Liver (tissue), 7 donors: ENCODE measurements at regions not wholly inside any gene's neighbourhood (a gene's known extent, or its start where the extent isn't known, plus 50 kb on each side); places are given as distances from the start of the nearest gene placed in this dataset.

Experiments used
- DNase-seq: peaks from one replicate; pipeline ENCODE4 v3.0.0-alpha.2; 2017; ENCODE audit warnings: low spot score
- H3K27ac ChIP-seq, 2 donors: one replicate each; pipeline ENCODE4 v1.7.0; 2013; ENCODE audit warnings: inconsistent platforms in 2 of 2, low read length in 2 of 2, control low read depth in 1 of 2, low read depth in 1 of 2, mild to moderate bottlenecking in 1 of 2
- H3K27me3 ChIP-seq, 4 donors: one replicate each; pipeline versions ENCODE4 v1.6.1 to v1.7.0; 2013; ENCODE audit warnings: low read length in 3 of 4, inconsistent platforms in 1 of 4, mild to moderate bottlenecking in 1 of 4, moderate library complexity in 1 of 4; ENCODE audit not compliant: control insufficient read depth in 4 of 4, insufficient read depth in 4 of 4
- H3K36me3 ChIP-seq, 4 donors: one replicate each; pipeline versions ENCODE4 v1.6.1 to v1.7.0; 2013; ENCODE audit warnings: low read length in 3 of 4, mild to moderate bottlenecking in 3 of 4, low read depth in 1 of 4, moderate library complexity in 1 of 4; ENCODE audit not compliant: control insufficient read depth in 4 of 4, insufficient read depth in 3 of 4
- H3K4me1 ChIP-seq, 4 donors: one replicate each; pipeline versions ENCODE4 v1.6.1 to v1.7.0; 2013; ENCODE audit warnings: low read length in 3 of 4, mild to moderate bottlenecking in 3 of 4, moderate library complexity in 1 of 4; ENCODE audit not compliant: control insufficient read depth in 4 of 4, insufficient read depth in 4 of 4
- H3K4me3 ChIP-seq, 3 donors: one replicate each; pipeline versions ENCODE4 v1.6.1 to v1.7.0; 2013; ENCODE audit warnings: low read length in 3 of 3, control low read depth in 1 of 3, low read depth in 1 of 3, mild to moderate bottlenecking in 1 of 3
- H3K9ac ChIP-seq, 2 donors: one replicate each; pipeline ENCODE4 v1.7.0; 2013; ENCODE audit warnings: low read length in 2 of 2, mild to moderate bottlenecking in 2 of 2, moderate library complexity in 2 of 2, control low read depth in 1 of 2, low read depth in 1 of 2
- H3K9me3 ChIP-seq, 4 donors: one replicate each; pipeline versions ENCODE4 v1.6.1 to v1.7.0; 2013; ENCODE audit warnings: low read length in 3 of 4; ENCODE audit not compliant: control insufficient read depth in 4 of 4
- EGR1 ChIP-seq, 2 donors: IDR thresholded peaks; 2 replicates each; pipeline ENCODE4 v1.6.1; 2016 to 2018; ENCODE audit warnings: antibody characterized with exemption in 2 of 2, low read depth in 2 of 2
- FOXA2 ChIP-seq: IDR thresholded peaks from 2 replicates; pipeline ENCODE4 v1.6.1; 2016; ENCODE audit warnings: antibody characterized with exemption
- HNF4A ChIP-seq, 2 donors: conservative IDR thresholded peaks; 2 replicates each; pipeline ENCODE4 v1.6.1; 2016; ENCODE audit warnings: antibody characterized with exemption in 2 of 2, mild to moderate bottlenecking in 2 of 2
- JUND ChIP-seq, 2 donors: IDR thresholded peaks; 2 replicates each; pipeline ENCODE4 v1.6.1; 2016; ENCODE audit warnings: antibody characterized with exemption in 2 of 2
- NR2F2 ChIP-seq: IDR thresholded peaks from 2 replicates; pipeline ENCODE4 v1.6.1; 2016; ENCODE audit warnings: antibody characterized with exemption
- REST ChIP-seq: IDR thresholded peaks from 2 replicates; pipeline ENCODE4 v1.6.1; 2016; ENCODE audit warnings: antibody characterized with exemption, mild to moderate bottlenecking
- RXRA ChIP-seq, 2 donors: IDR thresholded peaks; 2 replicates each; pipeline ENCODE4 v1.6.1; 2017 to 2018; ENCODE audit warnings: antibody characterized with exemption in 2 of 2, mild to moderate bottlenecking in 1 of 2
- TAF1 ChIP-seq: conservative IDR thresholded peaks from 2 replicates; pipeline ENCODE4 v1.6.1; 2016; ENCODE audit warnings: antibody characterized with exemption, mild to moderate bottlenecking
- YY1 ChIP-seq: IDR thresholded peaks from 2 replicates; pipeline ENCODE4 v1.6.1; 2016; ENCODE audit warnings: antibody characterized with exemption, mild to moderate bottlenecking
- WGBS: extraction: QIAGEN DNeasy Blood & Tissue Kit; methylation state at CpG from one replicate; pipeline ENCODE4 v1.1.7; 2013; 5-methylcytosine and 5-hydroxymethylcytosine counted together
- TF ChIP-seq, protein P1 (sequence below): IDR thresholded peaks from 2 replicates; pipeline ENCODE4 v1.6.1; 2016; ENCODE audit warnings: antibody characterized with exemption
- TF ChIP-seq, protein P2 (sequence below): IDR thresholded peaks from 2 replicates; pipeline ENCODE4 v1.6.1; 2016; ENCODE audit warnings: antibody characterized with exemption
- TF ChIP-seq, protein P3 (sequence below): IDR thresholded peaks from 2 replicates; pipeline ENCODE4 v1.6.1; 2016; ENCODE audit warnings: antibody characterized with exemption
- donor health status: healthy.
- donor health status: healthy.
- donor health status: healthy.
- donor health status: healthy.

DNA sequence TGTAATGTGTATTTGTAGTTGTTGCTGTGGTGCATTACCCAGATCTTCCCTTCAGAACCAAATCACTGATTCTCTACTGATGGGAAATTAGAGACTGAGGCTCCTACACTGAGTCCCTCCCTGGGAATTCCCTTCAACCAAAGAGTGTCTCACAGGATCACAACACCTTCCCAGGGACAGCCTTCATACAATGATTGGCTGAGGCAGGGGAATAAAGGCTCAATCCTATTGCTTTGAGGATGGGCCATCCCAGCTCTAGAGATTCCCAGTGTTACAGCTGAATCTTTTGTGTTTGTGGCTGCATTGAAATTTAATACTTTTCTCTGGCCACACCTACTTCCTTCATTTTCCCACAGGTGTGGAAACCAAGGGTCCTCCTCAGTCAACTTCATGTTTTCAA, 96.4 kb upstream of the ELL2 start:
- peaks cover 0 to 6% (median 1%) of the 10 kb centered on the region in 4 donors for H3K4me1 ChIP-seq
- no peak overlapping the region for H3K4me3 ChIP-seq
- no peaks in the 10 kb centered on the region for H3K9me3 ChIP-seq
- no peak overlapping the region for H3K9ac ChIP-seq
- H3K27ac ChIP-seq, result no peak overlapping the region
- H3K27me3 ChIP-seq, result no peaks in the 10 kb centered on the region
- TF ChIP-seq REST, result no peak
- TF ChIP-seq, protein P1, sequence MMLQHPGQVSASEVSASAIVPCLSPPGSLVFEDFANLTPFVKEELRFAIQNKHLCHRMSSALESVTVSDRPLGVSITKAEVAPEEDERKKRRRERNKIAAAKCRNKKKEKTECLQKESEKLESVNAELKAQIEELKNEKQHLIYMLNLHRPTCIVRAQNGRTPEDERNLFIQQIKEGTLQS, result no peak
- TF ChIP-seq YY1, result no peak
- TF ChIP-seq FOXA2, result no peak
- TF ChIP-seq RXRA (IDR thresholded peaks at IDR 0.05), result no peak
- TF ChIP-seq HNF4A (conservative IDR thresholded peaks at IDR 0.05), result no peak
- no peak for TF ChIP-seq TAF1
- TF ChIP-seq, protein P2, sequence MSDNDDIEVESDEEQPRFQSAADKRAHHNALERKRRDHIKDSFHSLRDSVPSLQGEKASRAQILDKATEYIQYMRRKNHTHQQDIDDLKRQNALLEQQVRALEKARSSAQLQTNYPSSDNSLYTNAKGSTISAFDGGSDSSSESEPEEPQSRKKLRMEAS, result no peak
- TF ChIP-seq EGR1 (IDR thresholded peaks at IDR 0.05; ENCODE audit: low read depth in 2 of 2), result no peak
- no peak for TF ChIP-seq JUND (IDR thresholded peaks at IDR 0.05)
- TF ChIP-seq, protein P3, sequence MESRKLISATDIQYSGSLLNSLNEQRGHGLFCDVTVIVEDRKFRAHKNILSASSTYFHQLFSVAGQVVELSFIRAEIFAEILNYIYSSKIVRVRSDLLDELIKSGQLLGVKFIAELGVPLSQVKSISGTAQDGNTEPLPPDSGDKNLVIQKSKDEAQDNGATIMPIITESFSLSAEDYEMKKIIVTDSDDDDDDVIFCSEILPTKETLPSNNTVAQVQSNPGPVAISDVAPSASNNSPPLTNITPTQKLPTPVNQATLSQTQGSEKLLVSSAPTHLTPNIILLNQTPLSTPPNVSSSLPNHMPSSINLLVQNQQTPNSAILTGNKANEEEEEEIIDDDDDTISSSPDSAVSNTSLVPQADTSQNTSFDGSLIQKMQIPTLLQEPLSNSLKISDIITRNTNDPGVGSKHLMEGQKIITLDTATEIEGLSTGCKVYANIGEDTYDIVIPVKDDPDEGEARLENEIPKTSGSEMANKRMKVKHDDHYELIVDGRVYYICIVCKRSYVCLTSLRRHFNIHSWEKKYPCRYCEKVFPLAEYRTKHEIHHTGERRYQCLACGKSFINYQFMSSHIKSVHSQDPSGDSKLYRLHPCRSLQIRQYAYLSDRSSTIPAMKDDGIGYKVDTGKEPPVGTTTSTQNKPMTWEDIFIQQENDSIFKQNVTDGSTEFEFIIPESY, result no peak
- no peaks in the 10 kb centered on the region for H3K36me3 ChIP-seq
- no peak for DNase-seq

DNA sequence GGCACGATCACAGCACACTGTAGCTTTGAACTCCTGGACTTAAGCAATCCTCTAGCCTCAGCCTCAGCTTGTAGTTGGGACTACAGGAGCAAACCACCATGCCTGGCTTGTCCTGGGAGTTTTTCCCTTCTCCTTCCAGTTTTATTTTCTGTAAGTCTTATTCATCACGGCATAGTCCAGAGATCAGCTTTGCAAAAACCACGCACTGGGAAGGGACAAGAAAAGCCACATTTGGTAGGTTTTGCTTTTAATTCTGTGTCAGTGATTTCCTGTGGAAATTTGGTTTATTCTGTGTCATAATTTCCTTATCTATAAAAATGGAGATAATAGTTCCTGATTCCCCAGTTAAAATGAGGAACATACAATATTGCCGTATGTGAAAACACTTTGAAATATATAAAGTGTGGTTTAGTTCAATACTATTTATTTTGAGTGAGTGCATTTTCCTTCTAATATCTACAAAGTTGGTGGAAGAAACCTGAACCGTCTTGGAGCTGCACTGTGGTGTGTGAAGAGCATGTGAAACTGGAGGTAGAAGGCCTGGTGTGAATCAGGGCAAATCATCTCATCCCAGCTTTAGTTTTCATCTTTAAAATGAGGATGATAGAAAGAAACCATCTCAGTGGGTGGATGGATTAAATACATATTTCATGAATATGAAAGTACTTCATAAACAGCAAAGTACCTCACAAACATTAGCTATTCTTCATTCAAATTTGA, 92.8 kb upstream of the ELL2 start:
- Histone ChIP-seq H3K9ac (no peak overlapping the region), H3K4me1 (peaks cover 3 to 29% (median 11%) of the 10 kb centered on the region in 4 donors), H3K27me3 (no peaks in the 10 kb centered on the region), H3K9me3 (no peaks in the 10 kb centered on the region), H3K27ac (peak overlapping the region; percentile 8 to 16), H3K4me3 (no peak overlapping the region), H3K36me3 (no peaks in the 10 kb centered on the region)
- 68% methylated on average over 5 of the region's 5 CpGs for WGBS
- DNase-seq, result no peak
- no peak for TF ChIP-seq REST
- TF ChIP-seq FOXA2, result no peak
- TF ChIP-seq NR2F2, result no peak
- no peak for TF ChIP-seq JUND (IDR thresholded peaks at IDR 0.05)
- TF ChIP-seq HNF4A (conservative IDR thresholded peaks at IDR 0.05), result peak in 1 of 2 donors; percentile 24
- no peak for TF ChIP-seq RXRA (IDR thresholded peaks at IDR 0.05)
- TF ChIP-seq, protein P1, result no peak
- TF ChIP-seq, protein P3, result no peak
